ENCODE measurements at regions not wholly inside any gene's neighbourhood (a gene's known extent, or its start where the extent isn't known, plus 50 kb on each side); places are given as distances from the start of the nearest gene placed in this dataset.

DNA sequence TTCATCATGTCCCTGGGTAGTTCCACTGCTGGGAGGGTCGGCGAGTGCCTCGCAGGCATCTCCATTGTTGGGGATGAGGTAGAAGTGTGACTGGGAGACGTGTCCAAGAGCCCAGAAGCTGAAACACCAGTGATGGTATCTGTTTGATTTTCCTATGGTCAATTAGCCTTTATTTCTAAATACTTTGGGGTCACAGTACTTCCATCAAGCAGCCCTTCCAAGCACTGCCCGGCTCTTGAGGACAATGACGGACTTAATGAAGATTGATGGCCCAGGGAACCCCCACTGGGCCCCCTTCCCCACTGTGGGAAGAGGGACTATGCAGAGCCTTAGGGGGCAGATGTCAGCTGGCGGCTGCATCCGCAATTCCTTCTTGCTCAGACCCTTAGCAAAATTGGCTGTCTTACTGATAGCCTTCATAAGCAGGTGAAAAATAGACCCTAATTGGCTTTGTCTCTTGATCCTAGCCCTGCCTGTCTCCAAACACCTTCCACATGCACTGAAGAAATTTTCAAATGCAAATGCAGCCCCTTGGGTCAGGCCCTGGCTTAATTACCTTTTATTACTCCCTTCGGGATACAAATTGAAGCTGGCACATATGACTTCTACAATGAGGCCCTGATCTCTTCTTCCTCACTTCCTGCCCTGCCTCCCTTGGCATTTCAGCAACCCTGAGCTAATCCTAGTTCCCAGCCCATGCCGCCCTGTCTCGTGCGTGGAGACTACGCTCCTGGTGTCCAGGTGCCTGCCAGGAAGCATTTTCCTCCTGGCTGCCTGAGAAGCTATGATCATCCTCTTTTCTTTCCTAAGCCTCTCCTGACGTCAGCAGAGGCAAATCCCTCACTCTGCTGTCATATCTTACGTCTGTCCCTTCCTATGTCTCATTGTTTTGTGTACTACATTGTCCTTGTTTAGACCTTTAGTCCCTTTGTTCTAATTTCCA lies 124.5 kb upstream of the GDF10 start:
- Histone ChIP-seq H3K4me3 (no peak overlapping the region), H3K27me3 (no peaks in the 10 kb centered on the region), H3K36me3 (no peaks in the 10 kb centered on the region), H3K9me3 (no peaks in the 10 kb centered on the region), H3K4me1 (no peaks in the 10 kb centered on the region), H3K27ac (no peak overlapping the region)
- TF ChIP-seq, protein P1, sequence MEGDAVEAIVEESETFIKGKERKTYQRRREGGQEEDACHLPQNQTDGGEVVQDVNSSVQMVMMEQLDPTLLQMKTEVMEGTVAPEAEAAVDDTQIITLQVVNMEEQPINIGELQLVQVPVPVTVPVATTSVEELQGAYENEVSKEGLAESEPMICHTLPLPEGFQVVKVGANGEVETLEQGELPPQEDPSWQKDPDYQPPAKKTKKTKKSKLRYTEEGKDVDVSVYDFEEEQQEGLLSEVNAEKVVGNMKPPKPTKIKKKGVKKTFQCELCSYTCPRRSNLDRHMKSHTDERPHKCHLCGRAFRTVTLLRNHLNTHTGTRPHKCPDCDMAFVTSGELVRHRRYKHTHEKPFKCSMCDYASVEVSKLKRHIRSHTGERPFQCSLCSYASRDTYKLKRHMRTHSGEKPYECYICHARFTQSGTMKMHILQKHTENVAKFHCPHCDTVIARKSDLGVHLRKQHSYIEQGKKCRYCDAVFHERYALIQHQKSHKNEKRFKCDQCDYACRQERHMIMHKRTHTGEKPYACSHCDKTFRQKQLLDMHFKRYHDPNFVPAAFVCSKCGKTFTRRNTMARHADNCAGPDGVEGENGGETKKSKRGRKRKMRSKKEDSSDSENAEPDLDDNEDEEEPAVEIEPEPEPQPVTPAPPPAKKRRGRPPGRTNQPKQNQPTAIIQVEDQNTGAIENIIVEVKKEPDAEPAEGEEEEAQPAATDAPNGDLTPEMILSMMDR (IDR thresholded peaks at IDR 0.05): no peak
- no peak for DNase-seq (ENCODE audit: low spot score)

DNA sequence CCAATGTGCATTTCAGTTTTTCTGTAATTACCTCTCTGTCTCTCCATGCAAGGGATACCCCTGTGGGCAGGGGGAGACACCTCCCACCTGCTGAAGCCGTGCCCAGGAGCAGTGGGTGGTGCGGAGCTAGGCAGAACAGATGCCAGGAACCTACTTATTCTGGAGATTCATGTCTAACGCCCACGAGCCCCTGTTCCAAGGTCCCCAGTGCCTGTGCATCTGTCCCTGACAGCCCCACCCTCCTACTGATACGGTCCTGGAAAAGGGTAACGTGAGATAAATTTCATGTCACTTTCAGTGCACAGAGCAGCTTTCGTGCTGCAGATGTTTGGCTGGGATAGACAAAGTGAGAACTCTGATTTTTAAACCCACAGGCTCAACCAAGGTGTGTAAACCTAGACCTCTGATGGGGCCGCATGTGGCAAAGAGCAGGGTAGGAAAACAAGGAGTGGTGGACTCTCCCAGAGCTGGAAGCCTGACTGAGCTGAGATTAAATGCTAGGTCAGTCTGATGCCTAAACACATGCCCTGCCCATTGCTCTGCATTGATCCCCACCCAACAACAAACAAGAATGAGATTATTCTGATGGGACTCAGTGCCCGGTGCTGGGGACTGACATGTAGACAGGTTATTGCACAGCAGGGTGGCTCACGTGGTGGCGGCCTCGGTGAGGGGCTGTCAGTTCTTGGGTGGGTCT lies 123.6 kb upstream of the GDF10 start:
- Histone ChIP-seq H3K27ac (no peak overlapping the region), H3K27me3 (no peaks in the 10 kb centered on the region), H3K4me3 (no peak overlapping the region), H3K9me3 (no peaks in the 10 kb centered on the region), H3K36me3 (no peaks in the 10 kb centered on the region), H3K4me1 (no peaks in the 10 kb centered on the region)
- DNase-seq (ENCODE audit: low spot score): no peak
- TF ChIP-seq, protein P1 (IDR thresholded peaks at IDR 0.05): no peak

DNA sequence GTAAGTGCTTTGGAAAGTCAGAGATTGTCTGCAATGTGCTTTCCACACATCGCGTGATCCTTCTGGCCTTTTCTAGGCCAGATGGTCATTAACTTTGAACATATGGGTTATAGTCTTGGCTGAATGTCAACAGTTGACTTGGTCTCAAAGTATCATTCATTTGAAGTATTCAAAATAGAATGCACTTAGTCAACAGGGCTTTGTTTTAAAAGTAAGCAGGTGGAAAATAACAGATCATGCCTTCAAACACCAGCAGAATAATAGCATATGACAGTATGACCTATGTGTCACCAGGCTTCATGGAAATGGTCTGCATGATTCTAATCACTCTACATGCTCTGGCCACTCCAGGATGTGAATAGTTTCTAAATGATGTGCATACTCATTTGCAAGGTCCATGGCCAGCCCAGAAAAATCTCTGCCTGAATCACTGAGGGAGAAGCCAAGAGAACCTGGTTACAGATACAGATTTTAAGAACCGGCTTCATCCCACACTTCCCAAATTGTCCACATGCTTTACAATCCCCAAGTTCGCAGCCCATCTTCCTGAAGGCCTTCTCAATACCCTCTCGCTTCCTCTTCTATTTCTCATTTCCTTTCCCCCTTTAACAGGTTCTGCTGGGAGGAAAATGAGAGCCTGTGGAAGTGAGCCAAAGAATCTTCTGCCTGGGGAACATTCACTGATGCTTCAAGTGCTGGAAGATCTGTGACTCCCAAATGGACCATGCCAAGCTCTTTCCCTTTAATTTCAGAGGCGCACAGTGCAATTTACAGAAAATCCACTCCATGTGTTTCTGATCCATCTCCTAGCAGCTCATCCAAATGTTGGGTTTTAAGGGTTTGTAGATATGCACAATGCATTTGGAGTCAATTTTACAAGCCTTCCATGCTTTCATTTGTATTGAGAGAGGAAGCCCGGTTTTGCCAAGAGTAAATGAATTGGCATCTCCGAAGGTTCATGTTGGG lies 122.8 kb upstream of the GDF10 start:
- H3K27ac ChIP-seq: no peak overlapping the region
- no peaks in the 10 kb centered on the region for H3K4me1 ChIP-seq
- TF ChIP-seq, protein P1 (IDR thresholded peaks at IDR 0.05): no peak
- no peak overlapping the region for H3K4me3 ChIP-seq
- H3K36me3 ChIP-seq: no peaks in the 10 kb centered on the region
- H3K27me3 ChIP-seq: no peaks in the 10 kb centered on the region
- no peak for DNase-seq (ENCODE audit: low spot score)
- no peaks in the 10 kb centered on the region for H3K9me3 ChIP-seq

DNA sequence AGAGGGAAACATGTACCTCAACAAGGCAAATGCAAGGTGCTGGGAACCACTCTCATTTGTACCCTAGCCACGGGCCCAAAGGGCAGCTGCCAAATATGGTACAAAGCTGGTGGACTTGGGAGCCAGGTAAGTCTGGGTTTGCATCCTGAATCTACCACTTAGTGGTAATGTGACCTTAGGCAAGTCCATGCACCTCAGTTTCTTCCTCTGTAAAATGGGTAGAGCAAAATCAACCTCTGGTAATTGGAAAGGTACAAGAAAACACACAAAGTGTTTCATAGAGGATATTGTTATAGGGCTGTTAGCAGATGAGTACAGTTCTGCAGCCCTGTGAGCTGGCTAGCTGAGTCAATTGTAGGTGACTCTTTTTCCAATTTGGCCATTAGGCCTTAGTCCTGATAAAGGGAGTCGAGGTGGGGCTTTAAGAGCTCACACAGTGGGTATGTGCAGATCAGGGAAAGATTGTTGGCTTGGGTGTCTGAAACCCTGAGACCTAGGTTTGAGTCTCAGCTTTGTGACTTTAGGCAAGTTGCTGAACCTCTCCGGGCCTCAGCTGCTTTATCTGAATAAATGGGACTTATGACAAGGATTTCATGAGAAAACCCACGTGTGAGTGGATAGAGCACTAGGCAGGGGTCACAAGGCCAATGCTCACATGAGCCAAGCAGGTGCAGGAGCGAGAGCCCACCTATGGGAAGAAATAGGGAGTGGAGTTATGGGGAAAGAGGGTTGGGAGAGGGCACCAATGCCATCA lies 121.3 kb upstream of the GDF10 start:
- H3K27me3 ChIP-seq: no peaks in the 10 kb centered on the region
- H3K9me3 ChIP-seq: no peaks in the 10 kb centered on the region
- TF ChIP-seq, protein P1 (IDR thresholded peaks at IDR 0.05): no peak
- H3K27ac ChIP-seq: no peak overlapping the region
- H3K4me3 ChIP-seq: no peak overlapping the region
- no peaks in the 10 kb centered on the region for H3K4me1 ChIP-seq
- no peak for DNase-seq (ENCODE audit: low spot score)
- no peaks in the 10 kb centered on the region for H3K36me3 ChIP-seq

DNA sequence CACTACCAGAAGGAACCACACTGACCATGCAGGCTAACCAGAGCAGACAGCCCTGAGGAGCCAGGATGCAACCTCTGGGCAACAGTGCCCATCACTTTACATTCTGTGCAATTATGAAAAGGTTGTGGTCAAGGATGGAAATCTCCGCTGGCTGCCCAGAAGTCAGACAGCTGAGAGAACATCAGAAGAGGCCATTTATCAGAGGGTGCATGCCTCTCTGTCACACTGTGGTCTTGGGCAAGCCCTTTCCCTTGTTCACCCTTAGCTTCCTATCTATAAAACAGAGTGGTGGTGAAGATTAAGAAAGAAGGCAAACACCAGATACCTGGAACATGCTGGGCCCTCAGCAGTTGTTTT lies 120.7 kb upstream of the GDF10 start:
- no peak overlapping the region for H3K4me3 ChIP-seq
- TF ChIP-seq, protein P1 (IDR thresholded peaks at IDR 0.05): no peak
- H3K9me3 ChIP-seq: no peaks in the 10 kb centered on the region
- DNase-seq (ENCODE audit: low spot score): no peak
- no peaks in the 10 kb centered on the region for H3K36me3 ChIP-seq
- no peaks in the 10 kb centered on the region for H3K27me3 ChIP-seq
- no peaks in the 10 kb centered on the region for H3K4me1 ChIP-seq
- no peak overlapping the region for H3K27ac ChIP-seq

Measured in right atrium auricular region (tissue), 2 donors.